ENCODE measurements at regions not wholly inside any gene's neighbourhood (a gene's known extent, or its start where the extent isn't known, plus 50 kb on each side); places are given as distances from the start of the nearest gene placed in this dataset.
A peak's percentile ranks its signal among the peaks of the same experiment; 100 is the strongest.

DNA sequence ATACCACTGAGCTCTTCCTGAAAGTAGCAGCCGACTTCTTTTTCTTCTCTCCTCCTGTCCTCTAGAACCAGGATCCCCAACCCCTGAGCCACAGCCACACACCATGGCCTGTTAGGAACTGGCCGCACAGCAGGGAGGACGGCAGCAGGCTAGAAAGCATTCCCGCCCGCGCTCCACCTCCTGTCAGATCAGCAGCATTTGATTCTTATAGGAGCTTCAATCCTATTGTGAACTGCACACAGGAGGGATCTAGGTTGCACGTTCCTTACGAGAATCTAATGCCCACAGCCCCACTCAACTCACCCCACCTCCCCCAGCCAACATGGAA, 179.1 kb upstream of the SH3BP4 start:
- TF ChIP-seq POLR2AphosphoS5 (IDR thresholded peaks at IDR 0.05) = no peak
- TF ChIP-seq POLR2A (IDR thresholded peaks at IDR 0.05) = no peak
- no peak for TF ChIP-seq EP300 (IDR thresholded peaks at IDR 0.05)
- no peak for TF ChIP-seq CTCF (IDR thresholded peaks at IDR 0.05)
- no peak overlapping the region for H3K4me3 ChIP-seq
- H3K27me3 ChIP-seq = no peaks in the 10 kb centered on the region
- ATAC-seq (ENCODE audit: low FRiP score in 2 of 2) = peak in 1 of 2 donors; percentile 11
- H3K4me1 ChIP-seq = peaks cover 0 to 5% (median 0%) of the 10 kb centered on the region in 4 donors
- H3K27ac ChIP-seq = no peak overlapping the region
- H3K36me3 ChIP-seq = no peaks in the 10 kb centered on the region
- WGBS, 2 donors = 82 to 88% methylated on average over 8 of the region's 8 CpGs
- H3K9me3 ChIP-seq = no peaks in the 10 kb centered on the region
- no peak for DNase-seq

GRCh38 chr2:234771980-234772732, 179.7 kb upstream of the SH3BP4 start:
- Histone ChIP-seq H3K9me3 (no peaks in the 10 kb centered on the region), H3K36me3 (no peaks in the 10 kb centered on the region), H3K27me3 (no peaks in the 10 kb centered on the region), H3K4me1 (peaks cover 0 to 5% (median 0%) of the 10 kb centered on the region in 4 donors), H3K4me3 (no peak overlapping the region), H3K27ac (no peak overlapping the region)
- DNase-seq (no peak), ATAC-seq (ENCODE audit: low FRiP score in 2 of 2) (peak; percentile 32 to 63)
- no peak for TF ChIP-seq EP300 (IDR thresholded peaks at IDR 0.05)
- TF ChIP-seq POLR2A (IDR thresholded peaks at IDR 0.05) = no peak
- TF ChIP-seq CTCF (IDR thresholded peaks at IDR 0.05) = no peak
- no peak for TF ChIP-seq POLR2AphosphoS5 (IDR thresholded peaks at IDR 0.05)
- 63 to 73% methylated on average over 11 of the region's 11 CpGs for WGBS, 2 donors

GRCh38 chr2:234771176-234771575, 180.6 kb upstream of the SH3BP4 start:
- 54 to 68% methylated on average over 2 of the region's 2 CpGs for WGBS, 2 donors
- H3K27me3 ChIP-seq = no peaks in the 10 kb centered on the region
- H3K4me1 ChIP-seq = peaks cover 0 to 5% (median 0%) of the 10 kb centered on the region in 4 donors
- H3K36me3 ChIP-seq = no peaks in the 10 kb centered on the region
- TF ChIP-seq POLR2AphosphoS5 (IDR thresholded peaks at IDR 0.05) = no peak
- no peak for TF ChIP-seq POLR2A (IDR thresholded peaks at IDR 0.05)
- no peak for TF ChIP-seq EP300 (IDR thresholded peaks at IDR 0.05)
- TF ChIP-seq CTCF (IDR thresholded peaks at IDR 0.05) = no peak
- no peak overlapping the region for H3K27ac ChIP-seq
- no peak for ATAC-seq (ENCODE audit: low FRiP score in 2 of 2)
- no peak for DNase-seq
- H3K9me3 ChIP-seq = no peaks in the 10 kb centered on the region
- H3K4me3 ChIP-seq = no peak overlapping the region

DNA sequence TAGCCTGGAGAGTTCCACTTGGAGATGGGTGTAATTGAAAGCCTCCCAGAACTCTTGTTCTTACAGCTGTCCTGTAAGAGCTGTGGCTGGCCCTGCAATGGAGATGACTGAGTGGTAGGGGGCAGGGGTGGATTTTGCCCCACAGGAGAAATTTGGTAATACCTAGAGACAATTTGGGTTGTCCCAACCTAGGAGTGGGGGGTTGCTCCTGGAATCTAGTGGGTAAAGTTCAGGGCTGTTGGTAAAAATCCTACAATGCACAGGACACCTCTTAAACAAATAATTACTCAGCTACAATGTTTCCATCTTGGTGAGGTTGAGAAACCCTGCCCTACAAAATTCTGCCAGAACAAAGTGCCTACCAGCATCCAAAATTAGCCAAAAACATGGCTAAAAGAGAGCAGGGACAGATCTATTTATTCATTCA, 181.1 kb upstream of the SH3BP4 start:
- Histone ChIP-seq H3K27me3 (no peaks in the 10 kb centered on the region), H3K4me3 (no peak overlapping the region), H3K36me3 (no peaks in the 10 kb centered on the region), H3K9me3 (no peaks in the 10 kb centered on the region), H3K4me1 (peaks cover 0 to 5% (median 0%) of the 10 kb centered on the region in 4 donors), H3K27ac (no peak overlapping the region)
- no peak for DNase-seq
- TF ChIP-seq POLR2AphosphoS5 (IDR thresholded peaks at IDR 0.05) (no peak), EP300 (IDR thresholded peaks at IDR 0.05) (no peak), CTCF (IDR thresholded peaks at IDR 0.05) (no peak), POLR2A (IDR thresholded peaks at IDR 0.05) (no peak)
- ATAC-seq (ENCODE audit: low FRiP score in 2 of 2) = no peak

DNA sequence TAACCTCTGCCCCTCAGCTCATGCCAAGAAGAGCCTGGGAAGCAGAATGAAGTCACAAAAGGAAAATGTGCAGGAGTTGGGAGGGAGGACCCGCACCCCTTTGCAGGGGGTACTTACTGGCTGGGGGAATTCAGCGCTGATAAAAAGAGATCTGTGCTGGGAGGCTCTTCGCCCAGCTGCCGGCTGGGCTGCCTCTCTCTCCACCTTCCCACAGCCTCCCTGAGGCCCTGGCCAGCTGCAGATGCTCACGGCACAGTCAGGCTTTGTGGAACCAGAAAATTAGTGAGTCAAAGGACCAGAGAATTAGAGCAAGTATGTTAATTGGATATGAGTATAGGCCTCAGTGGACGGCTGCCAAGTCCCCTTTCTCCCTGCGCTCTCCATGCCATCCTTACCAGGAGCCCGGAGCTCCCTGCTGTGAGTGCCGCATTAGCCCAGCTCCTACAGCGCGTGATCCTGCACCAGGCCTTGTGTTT, 181.7 kb upstream of the SH3BP4 start:
- Histone ChIP-seq H3K4me1 (peaks cover 0 to 5% (median 0%) of the 10 kb centered on the region in 4 donors), H3K9me3 (no peaks in the 10 kb centered on the region), H3K36me3 (no peaks in the 10 kb centered on the region), H3K27me3 (no peaks in the 10 kb centered on the region), H3K27ac (no peak overlapping the region), H3K4me3 (no peak overlapping the region)
- no peak for TF ChIP-seq CTCF (IDR thresholded peaks at IDR 0.05)
- TF ChIP-seq POLR2AphosphoS5 (IDR thresholded peaks at IDR 0.05) = peak in 1 of 2 donors; percentile 30
- TF ChIP-seq POLR2A (IDR thresholded peaks at IDR 0.05) = no peak
- TF ChIP-seq EP300 (IDR thresholded peaks at IDR 0.05) = no peak
- WGBS, 2 donors = 79 to 88% methylated on average over 10 to 11 of the region's 11 CpGs
- peak; percentile 50 to 53 for ATAC-seq (ENCODE audit: low FRiP score in 2 of 2)
- peak in 1 of 2 donors; percentile 69 for DNase-seq
